ENCODE measurements at regions not wholly inside any gene's neighbourhood (a gene's known extent, or its start where the extent isn't known, plus 50 kb on each side); places are given as distances from the start of the nearest gene placed in this dataset.

DNA sequence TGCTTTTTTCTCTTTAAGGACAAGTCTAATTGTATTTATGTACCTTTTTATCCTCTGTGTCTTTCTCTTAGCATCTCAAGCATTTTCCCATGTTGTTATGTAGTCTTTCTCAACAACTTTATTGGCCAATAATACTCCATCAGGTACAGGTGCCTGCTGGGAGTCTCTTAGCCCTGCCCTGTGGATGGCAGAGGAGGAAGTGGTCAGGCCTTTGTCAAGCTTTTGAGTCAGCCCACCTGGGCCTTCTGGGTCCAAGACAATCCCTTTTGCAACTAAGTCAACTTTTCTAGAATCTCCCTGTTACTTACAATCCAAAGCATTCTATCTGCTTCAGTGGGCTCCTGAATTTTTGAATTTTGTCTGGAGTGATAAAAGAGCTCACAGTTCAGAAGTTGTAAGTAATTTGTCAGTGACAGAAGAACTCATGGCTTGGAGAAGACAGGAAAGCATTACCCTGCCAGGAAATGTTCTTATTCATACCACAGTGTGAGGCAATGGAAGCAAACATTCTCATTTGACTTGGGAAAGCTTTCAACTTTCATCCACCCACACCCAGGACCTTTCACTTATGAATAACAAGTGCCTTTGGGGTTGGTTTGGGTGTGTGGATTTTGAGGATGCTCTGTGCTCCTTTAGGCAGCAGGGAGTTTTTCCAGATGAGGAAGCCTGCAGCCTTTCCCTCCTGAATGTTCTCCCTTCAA lies 200.0 kb upstream of the S1PR3 start:
- no peak overlapping the region for H3K9ac ChIP-seq (ENCODE audit: low read length)
- no peaks in the 10 kb centered on the region for H3K9me3 ChIP-seq (ENCODE audit: low read length)
- H4K20me1 ChIP-seq (ENCODE audit: insufficient read depth, low read depth, low read length): no peaks in the 10 kb centered on the region
- H3K36me3 ChIP-seq (ENCODE audit: insufficient read depth, low read length): no peaks in the 10 kb centered on the region
- no peak overlapping the region for H2AFZ ChIP-seq (ENCODE audit: low read length)
- H3K4me2 ChIP-seq (ENCODE audit: low read depth, low read length, poor library complexity, severe bottlenecking): no peak overlapping the region
- H3K4me1 ChIP-seq (ENCODE audit: low read length): no peaks in the 10 kb centered on the region
- H3K27ac ChIP-seq (ENCODE audit: low read length): no peak overlapping the region
- H3K9me2 ChIP-seq (replicated peaks; ENCODE audit: insufficient read depth, low read length): no peaks in the 10 kb centered on the region
- no peaks in the 10 kb centered on the region for H3K79me2 ChIP-seq (ENCODE audit: low read length)
- no peak for DNase-seq
- H3K27me3 ChIP-seq (ENCODE audit: low read length): no peaks in the 10 kb centered on the region
- no peak overlapping the region for H3K4me3 ChIP-seq (ENCODE audit: low read length)

DNA sequence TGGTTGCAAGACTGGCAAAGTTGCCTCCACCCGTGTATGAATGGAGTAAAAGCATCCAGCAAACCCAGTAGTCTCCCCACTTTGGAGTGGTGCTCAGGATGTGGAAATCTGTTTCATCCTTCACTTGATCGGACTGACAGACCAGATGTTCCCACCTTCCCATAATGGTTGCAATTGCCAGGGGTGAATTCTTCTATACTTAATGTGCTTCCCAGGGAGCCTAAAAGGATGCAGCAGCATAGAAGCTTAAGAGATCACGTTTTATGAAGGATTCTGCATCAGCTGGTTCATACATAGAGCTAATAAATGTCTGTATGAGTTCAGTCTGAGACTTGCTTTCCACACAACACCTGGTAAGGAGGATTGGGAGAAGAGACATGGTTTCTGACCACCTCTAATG lies 198.8 kb upstream of the S1PR3 start:
- no peaks in the 10 kb centered on the region for H3K9me3 ChIP-seq (ENCODE audit: low read length)
- H3K9ac ChIP-seq (ENCODE audit: low read length): no peak overlapping the region
- no peak overlapping the region for H3K4me2 ChIP-seq (ENCODE audit: low read depth, low read length, poor library complexity, severe bottlenecking)
- no peak overlapping the region for H2AFZ ChIP-seq (ENCODE audit: low read length)
- H3K4me3 ChIP-seq (ENCODE audit: low read length): no peak overlapping the region
- H3K27me3 ChIP-seq (ENCODE audit: low read length): no peaks in the 10 kb centered on the region
- H3K9me2 ChIP-seq (replicated peaks; ENCODE audit: insufficient read depth, low read length): no peaks in the 10 kb centered on the region
- no peaks in the 10 kb centered on the region for H3K79me2 ChIP-seq (ENCODE audit: low read length)
- no peaks in the 10 kb centered on the region for H3K36me3 ChIP-seq (ENCODE audit: insufficient read depth, low read length)
- H4K20me1 ChIP-seq (ENCODE audit: insufficient read depth, low read depth, low read length): no peaks in the 10 kb centered on the region
- no peak overlapping the region for H3K27ac ChIP-seq (ENCODE audit: low read length)
- no peaks in the 10 kb centered on the region for H3K4me1 ChIP-seq (ENCODE audit: low read length)
- no peak for DNase-seq

DNA sequence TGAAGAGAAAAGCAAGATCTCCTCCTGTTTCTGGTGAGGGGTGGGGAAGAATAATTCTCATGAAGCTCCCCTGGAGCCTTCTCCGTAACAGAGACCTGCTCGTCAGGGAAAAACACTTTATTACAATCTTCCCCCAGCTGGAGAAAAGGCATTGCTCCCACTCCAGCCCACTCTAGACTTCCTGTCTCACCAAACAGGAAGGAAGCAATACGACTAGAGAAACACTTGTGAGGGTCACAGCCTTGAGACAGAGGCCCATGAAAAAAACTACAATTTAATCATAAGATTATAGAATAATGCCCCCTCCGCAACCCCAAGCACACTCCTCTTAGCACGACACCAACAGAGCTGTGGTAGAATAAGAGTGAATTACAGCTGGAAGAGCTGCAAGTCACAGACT lies 197.2 kb upstream of the S1PR3 start:
- no peaks in the 10 kb centered on the region for H3K9me2 ChIP-seq (replicated peaks; ENCODE audit: insufficient read depth, low read length)
- no peak overlapping the region for H3K4me2 ChIP-seq (ENCODE audit: low read depth, low read length, poor library complexity, severe bottlenecking)
- H3K9ac ChIP-seq (ENCODE audit: low read length): no peak overlapping the region
- no peak overlapping the region for H3K4me3 ChIP-seq (ENCODE audit: low read length)
- no peaks in the 10 kb centered on the region for H3K27me3 ChIP-seq (ENCODE audit: low read length)
- H3K36me3 ChIP-seq (ENCODE audit: insufficient read depth, low read length): no peaks in the 10 kb centered on the region
- no peak overlapping the region for H3K27ac ChIP-seq (ENCODE audit: low read length)
- no peak for DNase-seq
- no peaks in the 10 kb centered on the region for H4K20me1 ChIP-seq (ENCODE audit: insufficient read depth, low read depth, low read length)
- no peaks in the 10 kb centered on the region for H3K79me2 ChIP-seq (ENCODE audit: low read length)
- no peaks in the 10 kb centered on the region for H3K9me3 ChIP-seq (ENCODE audit: low read length)
- H2AFZ ChIP-seq (ENCODE audit: low read length): no peak overlapping the region
- no peaks in the 10 kb centered on the region for H3K4me1 ChIP-seq (ENCODE audit: low read length)

DNA sequence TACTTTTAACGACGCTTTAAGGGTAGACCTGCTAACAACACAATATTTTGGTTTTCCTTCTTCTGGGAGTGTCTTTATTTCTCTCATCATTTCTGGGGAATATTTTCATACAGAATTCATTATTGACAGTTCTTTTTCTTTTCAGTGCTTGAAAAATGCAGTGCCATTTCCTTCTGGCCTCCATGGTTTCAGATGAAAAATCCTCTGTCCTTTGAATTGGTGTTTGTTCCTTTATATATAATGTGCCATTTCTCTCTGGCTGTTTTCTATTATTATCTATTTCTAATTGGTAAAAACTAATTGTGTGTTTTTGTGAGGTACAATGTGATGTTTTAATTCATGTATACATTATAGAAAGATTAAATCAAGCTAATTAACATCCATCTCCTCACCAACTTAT lies 194.3 kb upstream of the S1PR3 start:
- no peaks in the 10 kb centered on the region for H3K4me1 ChIP-seq (ENCODE audit: low read length)
- no peaks in the 10 kb centered on the region for H3K36me3 ChIP-seq (ENCODE audit: insufficient read depth, low read length)
- no peak overlapping the region for H3K4me2 ChIP-seq (ENCODE audit: low read depth, low read length, poor library complexity, severe bottlenecking)
- no peaks in the 10 kb centered on the region for H3K79me2 ChIP-seq (ENCODE audit: low read length)
- H2AFZ ChIP-seq (ENCODE audit: low read length): no peak overlapping the region
- DNase-seq: no peak
- H3K27ac ChIP-seq (ENCODE audit: low read length): no peak overlapping the region
- no peaks in the 10 kb centered on the region for H3K9me3 ChIP-seq (ENCODE audit: low read length)
- no peak overlapping the region for H3K9ac ChIP-seq (ENCODE audit: low read length)
- no peak overlapping the region for H3K4me3 ChIP-seq (ENCODE audit: low read length)
- H3K27me3 ChIP-seq (ENCODE audit: low read length): no peaks in the 10 kb centered on the region
- no peaks in the 10 kb centered on the region for H3K9me2 ChIP-seq (replicated peaks; ENCODE audit: insufficient read depth, low read length)
- no peaks in the 10 kb centered on the region for H4K20me1 ChIP-seq (ENCODE audit: insufficient read depth, low read depth, low read length)

DNA sequence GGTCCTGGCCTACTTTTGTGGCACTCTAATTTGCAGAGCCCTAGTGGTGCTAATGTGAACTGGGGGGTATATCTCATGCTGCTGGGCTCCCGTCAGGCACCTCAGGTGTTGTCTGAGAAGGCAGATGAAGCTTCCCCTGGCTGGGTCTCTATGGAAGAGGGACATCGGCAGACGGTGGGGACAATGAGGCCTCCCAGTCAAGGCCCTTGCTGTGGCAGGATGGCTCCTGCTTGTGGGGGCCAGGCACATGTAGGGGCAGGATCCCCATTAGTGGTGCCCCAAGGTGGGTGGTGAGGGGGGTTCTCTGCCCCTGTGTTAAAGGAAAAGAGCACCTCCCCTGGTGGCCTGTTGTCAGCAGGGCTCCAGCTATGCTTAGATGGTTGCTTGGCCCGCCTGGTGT lies 192.8 kb upstream of the S1PR3 start:
- Histone ChIP-seq H3K9me3 (ENCODE audit: low read length) (no peaks in the 10 kb centered on the region), H3K4me3 (ENCODE audit: low read length) (no peak overlapping the region), H3K4me1 (ENCODE audit: low read length) (peaks cover under 1% of the 10 kb centered on the region), H2AFZ (ENCODE audit: low read length) (no peak overlapping the region), H3K9ac (ENCODE audit: low read length) (no peak overlapping the region), H3K9me2 (replicated peaks; ENCODE audit: insufficient read depth, low read length) (no peaks in the 10 kb centered on the region), H3K27ac (ENCODE audit: low read length) (no peak overlapping the region), H3K36me3 (ENCODE audit: insufficient read depth, low read length) (no peaks in the 10 kb centered on the region), H3K79me2 (ENCODE audit: low read length) (no peaks in the 10 kb centered on the region), H3K27me3 (ENCODE audit: low read length) (no peaks in the 10 kb centered on the region), H3K4me2 (ENCODE audit: low read depth, low read length, poor library complexity, severe bottlenecking) (no peak overlapping the region), H4K20me1 (ENCODE audit: insufficient read depth, low read depth, low read length) (no peaks in the 10 kb centered on the region)
- no peak for DNase-seq

DNA sequence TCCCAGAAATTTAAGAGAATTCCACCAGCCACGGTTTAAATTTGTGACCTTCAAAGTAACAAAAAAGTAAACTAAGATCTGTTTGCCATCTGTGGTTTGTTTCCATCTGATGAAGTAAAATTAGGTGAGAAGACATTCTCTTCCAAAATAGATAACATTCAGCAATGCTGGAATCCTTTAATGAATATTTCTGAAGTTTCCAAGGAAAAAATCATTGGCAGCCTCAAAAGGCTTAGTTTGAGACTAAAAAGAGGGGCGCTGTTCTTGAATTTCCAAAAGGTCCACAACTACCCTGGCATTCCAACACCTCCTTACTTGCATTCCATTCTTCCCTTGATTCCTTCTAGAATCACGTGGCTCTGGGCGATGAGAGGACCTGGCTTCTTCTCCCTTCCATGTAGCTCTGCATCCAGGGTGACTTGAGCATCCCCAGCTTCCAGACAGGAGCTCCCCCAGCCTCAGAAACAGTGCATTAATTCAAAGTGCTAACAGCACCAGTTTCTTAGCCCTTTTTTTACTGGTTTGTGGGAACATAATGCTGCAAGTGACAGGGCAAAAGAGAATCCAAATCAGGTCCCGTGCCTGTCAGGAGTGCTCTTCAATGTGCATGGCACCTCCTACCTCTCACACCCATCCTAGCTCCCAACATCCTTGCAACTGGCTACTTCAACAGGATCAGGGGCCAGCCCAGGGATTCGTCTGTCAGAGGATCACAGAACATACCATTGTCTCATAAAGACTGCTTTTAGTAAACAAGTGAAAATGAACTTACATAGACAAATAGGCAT lies 191.5 kb upstream of the S1PR3 start:
- Histone ChIP-seq H3K4me2 (ENCODE audit: low read depth, low read length, poor library complexity, severe bottlenecking) (no peak overlapping the region), H3K4me3 (ENCODE audit: low read length) (no peak overlapping the region), H3K27me3 (ENCODE audit: low read length) (no peaks in the 10 kb centered on the region), H3K79me2 (ENCODE audit: low read length) (no peaks in the 10 kb centered on the region), H3K9me3 (ENCODE audit: low read length) (no peaks in the 10 kb centered on the region), H3K36me3 (ENCODE audit: insufficient read depth, low read length) (no peaks in the 10 kb centered on the region), H3K4me1 (ENCODE audit: low read length) (peaks cover 7% of the 10 kb centered on the region), H3K9ac (ENCODE audit: low read length) (no peak overlapping the region), H2AFZ (ENCODE audit: low read length) (no peak overlapping the region), H3K27ac (ENCODE audit: low read length) (no peak overlapping the region), H4K20me1 (ENCODE audit: insufficient read depth, low read depth, low read length) (no peaks in the 10 kb centered on the region), H3K9me2 (replicated peaks; ENCODE audit: insufficient read depth, low read length) (no peaks in the 10 kb centered on the region)
- DNase-seq: no peak

DNA sequence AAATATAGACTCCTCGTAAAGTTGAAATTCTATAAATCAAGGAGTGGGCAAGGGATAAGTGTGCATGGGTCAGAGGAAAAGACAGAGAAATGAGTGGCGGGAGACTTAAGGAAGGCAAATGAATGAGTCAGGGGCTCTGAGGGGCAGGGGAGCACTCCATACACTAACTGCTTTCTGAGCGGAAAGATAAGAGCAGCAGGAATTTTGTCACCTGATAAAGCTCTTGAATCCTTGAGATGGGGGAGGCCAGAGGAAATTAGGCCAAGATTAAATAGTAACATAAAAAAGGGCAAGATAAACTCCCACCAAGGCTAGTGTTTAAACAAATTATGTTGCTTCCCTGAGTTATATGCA lies 191.0 kb upstream of the S1PR3 start:
- Histone ChIP-seq H3K4me2 (ENCODE audit: low read depth, low read length, poor library complexity, severe bottlenecking) (no peak overlapping the region), H3K9ac (ENCODE audit: low read length) (no peak overlapping the region), H3K4me1 (ENCODE audit: low read length) (peaks cover 7% of the 10 kb centered on the region), H3K9me3 (ENCODE audit: low read length) (no peaks in the 10 kb centered on the region), H4K20me1 (ENCODE audit: insufficient read depth, low read depth, low read length) (no peaks in the 10 kb centered on the region), H3K4me3 (ENCODE audit: low read length) (no peak overlapping the region), H3K79me2 (ENCODE audit: low read length) (no peaks in the 10 kb centered on the region), H3K27ac (ENCODE audit: low read length) (no peak overlapping the region), H3K9me2 (replicated peaks; ENCODE audit: insufficient read depth, low read length) (no peaks in the 10 kb centered on the region), H2AFZ (ENCODE audit: low read length) (no peak overlapping the region), H3K36me3 (ENCODE audit: insufficient read depth, low read length) (no peaks in the 10 kb centered on the region), H3K27me3 (ENCODE audit: low read length) (no peaks in the 10 kb centered on the region)
- no peak for DNase-seq

DNA sequence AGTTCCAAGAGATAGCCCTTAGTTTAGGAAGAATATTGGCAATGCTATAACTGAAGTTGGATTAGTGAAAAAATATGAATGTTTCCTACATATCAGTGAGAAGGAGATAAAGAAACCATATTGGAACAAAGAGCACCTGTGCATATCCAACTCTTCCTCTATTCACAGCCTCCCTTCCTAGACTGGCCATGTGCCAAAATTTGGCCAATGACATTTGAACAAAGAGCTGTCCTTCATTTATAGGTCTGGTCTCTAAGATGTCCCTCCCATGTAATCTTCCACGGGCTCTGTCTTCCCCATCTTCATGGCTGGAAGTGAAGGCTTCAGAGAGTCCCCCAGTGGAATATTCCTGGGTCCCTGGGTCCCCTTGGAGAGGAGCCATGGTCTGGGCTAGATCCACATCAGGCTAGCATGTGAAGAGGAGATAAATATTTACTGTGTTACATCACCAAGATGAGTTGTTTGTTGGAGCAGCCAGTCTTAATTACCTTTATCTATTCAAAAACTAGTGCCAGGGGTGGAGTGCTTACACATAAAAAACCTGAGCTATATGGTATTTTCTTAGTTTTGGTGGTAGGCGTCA lies 190.0 kb upstream of the S1PR3 start:
- Histone ChIP-seq H2AFZ (ENCODE audit: low read length) (no peak overlapping the region), H3K9me3 (ENCODE audit: low read length) (no peaks in the 10 kb centered on the region), H3K36me3 (ENCODE audit: insufficient read depth, low read length) (no peaks in the 10 kb centered on the region), H4K20me1 (ENCODE audit: insufficient read depth, low read depth, low read length) (no peaks in the 10 kb centered on the region), H3K4me2 (ENCODE audit: low read depth, low read length, poor library complexity, severe bottlenecking) (no peak overlapping the region), H3K27me3 (ENCODE audit: low read length) (no peaks in the 10 kb centered on the region), H3K9ac (ENCODE audit: low read length) (no peak overlapping the region), H3K4me3 (ENCODE audit: low read length) (no peak overlapping the region), H3K4me1 (ENCODE audit: low read length) (peaks cover 7% of the 10 kb centered on the region), H3K27ac (ENCODE audit: low read length) (no peak overlapping the region), H3K79me2 (ENCODE audit: low read length) (no peaks in the 10 kb centered on the region), H3K9me2 (replicated peaks; ENCODE audit: insufficient read depth, low read length) (no peaks in the 10 kb centered on the region)
- no peak for DNase-seq

Data from Karpas-422 (cell line).